ENCODE measurements at regions not wholly inside any gene's neighbourhood (a gene's known extent, or its start where the extent isn't known, plus 50 kb on each side); places are given as distances from the start of the nearest gene placed in this dataset.

GRCh38 chr14:95394297-95395097 is 74.8 kb upstream of the CLMN start:
- Histone ChIP-seq H3K27me3 (ENCODE audit: control insufficient read depth in 1 of 2, insufficient read depth in 2 of 2, low read length in 2 of 2) (0 out of 5 replicates have a peak, but pooled peaks cover 2% of the 10 kb centered on the region in 2 experiments), H4K20me1 (ENCODE audit: insufficient read depth, low read length) (no peaks in the 10 kb centered on the region), H3K9me3 (ENCODE audit: low read length) (no peaks in the 10 kb centered on the region), H3K36me3 (replicated peaks in 1 of 2; ENCODE audit: control insufficient read depth in 1 of 2, insufficient read depth in 2 of 2, low read length in 2 of 2) (no peaks in the 10 kb centered on the region), H3K4me2 (ENCODE audit: low read depth, low read length) (no peak overlapping the region), H3K4me3 (replicated peaks in 1 of 3; ENCODE audit: insufficient read depth in 1 of 3, low read depth in 2 of 3, low read length in 3 of 3) (no peak overlapping the region), H2AFZ (ENCODE audit: low read length) (no peak overlapping the region), H3K27ac (ENCODE audit: extremely low read length, insufficient read depth, low read length) (no peak overlapping the region), H3K79me2 (ENCODE audit: insufficient read depth, low read length) (no peaks in the 10 kb centered on the region), H3K4me1 (ENCODE audit: insufficient read depth, low read length) (peaks cover 15% of the 10 kb centered on the region), H3K9ac (ENCODE audit: insufficient read depth, low read depth, low read length) (no peak overlapping the region)
- FAIRE-seq = no peak
- WGBS (ENCODE audit: low lambda C conversion rate) = 0% methylated on average over 3 of the region's 3 CpGs
- in situ Hi-C loops (cut with HindIII; ENCODE audit: extremely low pct_ligation_motif_present, low pct_unique_long_range_greater_than_20kb) = no loop called here
- CTCF ChIA-PET (ENCODE audit: low intra/inter-chr PET ratio, low total read pairs) = no interaction called here
- TF ChIP-seq MAFF (IDR thresholded peaks at IDR 0.05; ENCODE audit: low read depth, low read length) (no peak), ZSCAN25 (CRISPR knock-in tag; IDR thresholded peaks at IDR 0.05) (no peak), LCORL (IDR thresholded peaks at IDR 0.05) (0 out of 2 replicates have a peak, but pooled peaks have one; percentile 8), LCORL (CRISPR knock-in tag; IDR thresholded peaks at IDR 0.05) (no peak), FOXA1 (IDR thresholded peaks at IDR 0.05) (0 out of 2 replicates have a peak, but pooled peaks have one; percentile 13), FOXA1 (CRISPR knock-in tag; IDR thresholded peaks at IDR 0.05) (no peak), PHB2 (IDR thresholded peaks at IDR 0.05; ENCODE audit: partially characterized antibody) (peak; percentile 49)
- no peak for ATAC-seq
- no peak for DNase-seq (ENCODE audit: low spot score)
- intact Hi-C loops (cut with micrococcal nuclease; ENCODE audit: unreplicated experiment) = no loop called here
- POLR2A ChIA-PET = no interaction called here
- BruUV-seq (replicated peaks) = no TSS peak

- Histone ChIP-seq H3K27me3 (ENCODE audit: control insufficient read depth in 1 of 2, insufficient read depth in 2 of 2, low read length in 2 of 2) (peaks cover 2 to 8% of the 10 kb centered on the region in 2 experiments; a peak in 2 of 5 replicates), H3K4me2 (ENCODE audit: low read depth, low read length) (no peak overlapping the region), H3K4me1 (ENCODE audit: insufficient read depth, low read length) (no peaks in the 10 kb centered on the region), H2AFZ (ENCODE audit: low read length) (no peak overlapping the region), H3K9ac (ENCODE audit: insufficient read depth, low read depth, low read length) (no peak overlapping the region), H3K27ac (ENCODE audit: extremely low read length, insufficient read depth, low read length) (no peak overlapping the region), H3K4me3 (replicated peaks in 1 of 3; ENCODE audit: insufficient read depth in 1 of 3, low read depth in 2 of 3, low read length in 3 of 3) (no peak overlapping the region), H4K20me1 (ENCODE audit: insufficient read depth, low read length) (no peaks in the 10 kb centered on the region), H3K9me3 (ENCODE audit: low read length) (no peaks in the 10 kb centered on the region), H3K36me3 (replicated peaks in 1 of 2; ENCODE audit: control insufficient read depth in 1 of 2, insufficient read depth in 2 of 2, low read length in 2 of 2) (no peaks in the 10 kb centered on the region), H3K79me2 (ENCODE audit: insufficient read depth, low read length) (no peaks in the 10 kb centered on the region)
- 31% methylated on average over 5 of the region's 5 CpGs for WGBS (ENCODE audit: low lambda C conversion rate)
- FAIRE-seq = no peak
- peak; percentile 36; the same call in 1 of the 2 replicates for TF ChIP-seq MNT (IDR thresholded peaks at IDR 0.05)
- TF ChIP-seq NR2F6 (IDR thresholded peaks at IDR 0.05) = no peak
- TF ChIP-seq NR2F6 (CRISPR knock-in tag; IDR thresholded peaks at IDR 0.05) = no peak
- no peak for DNase-seq (ENCODE audit: low spot score)
- in situ Hi-C loops (cut with HindIII; ENCODE audit: extremely low pct_ligation_motif_present, low pct_unique_long_range_greater_than_20kb) = no loop called here
- ATAC-seq = no peak
- BruUV-seq (replicated peaks) = no TSS peak
- ChIA-PET CTCF (ENCODE audit: low intra/inter-chr PET ratio, low total read pairs) (no interaction called here), POLR2A (no interaction called here)
- intact Hi-C loops (cut with micrococcal nuclease; ENCODE audit: unreplicated experiment) = no loop called here
These were observed 73.1 kb upstream of the CLMN start for GRCh38 chr14:95392841-95393240.

All from HepG2 (cell line).